OCI-LY7 (cell line): ENCODE measurements at regions not wholly inside any gene's neighbourhood (a gene's known extent, or its start where the extent isn't known, plus 50 kb on each side); places are given as distances from the start of the nearest gene placed in this dataset.

Source experiments
- BruUV-seq: library from RNA; stranded (reverse); fragments of 400-500 nt; replicated peaks from 2 replicates; lab custom pipeline; 2021; lab: Mats Ljungman, UMichigan
- CTCF ChIA-PET: fragments of 300-600 bp; sonication (Branson Sonifier 250); formaldehyde crosslinking; loops from one replicate; lab custom pipeline; 2022; ENCODE audit warnings: antibody characterized with exemption; ENCODE audit not compliant: unreplicated experiment; lab: Charles Lee
- POLR2A ChIA-PET: fragments of 300-600 bp; sonication (Branson Sonifier 250); formaldehyde crosslinking; loops from one replicate; lab custom pipeline; 2022; ENCODE audit warnings: antibody characterized with exemption; lab: Charles Lee
- DNase-seq: peaks from one replicate; pipeline ENCODE4 v3.0.0-alpha.2; 2015; ENCODE audit warnings: low spot score
- H2AFZ ChIP-seq: fragments of 200-600 bp; sonication (generic), shearing (Covaris generic); 2 replicates; pipeline ENCODE4 v1.6.1; 2014; ENCODE audit warnings: mild to moderate bottlenecking, antibody characterized with exemption, low read length, moderate library complexity
- H3K27ac ChIP-seq: fragments of 200-600 bp; sonication (generic); 2 replicates; pipeline ENCODE4 v1.5.1; 2014; ENCODE audit warnings: mixed run types, low read depth, mild to moderate bottlenecking, moderate library complexity, low read length, inconsistent platforms; ENCODE audit not compliant: poor library complexity, severe bottlenecking
- H3K36me3 ChIP-seq: fragments of 200-600 bp; sonication (generic); 2 replicates; pipeline ENCODE4 v1.6.1; 2014; ENCODE audit warnings: mild to moderate bottlenecking, antibody characterized with exemption, low read length, moderate library complexity, mixed read lengths; ENCODE audit not compliant: insufficient read depth
- H3K4me1 ChIP-seq: fragments of 200-600 bp; sonication (generic); 2 replicates; pipeline ENCODE4 v1.5.1; 2014; ENCODE audit warnings: mild to moderate bottlenecking, low read length; ENCODE audit not compliant: insufficient read depth, poor library complexity, severe bottlenecking
- H3K4me2 ChIP-seq: fragments of 200-600 bp; sonication (generic); 2 replicates; pipeline ENCODE4 v1.6.1; 2014; ENCODE audit warnings: mild to moderate bottlenecking, low read length
- H3K4me3 ChIP-seq: fragments of 200-600 bp; sonication (generic); 2 replicates; pipeline ENCODE4 v1.5.1; 2014; ENCODE audit warnings: mild to moderate bottlenecking, low read depth, low read length; ENCODE audit not compliant: poor library complexity, severe bottlenecking
- H3K79me2 ChIP-seq: fragments of 200-600 bp; sonication (generic); 2 replicates; pipeline ENCODE4 v1.6.1; 2016; ENCODE audit warnings: low read depth, mild to moderate bottlenecking, low read length, moderate library complexity, mixed read lengths; ENCODE audit not compliant: insufficient read depth
- H3K9me2 ChIP-seq: fragments of 200-600 bp; sonication (generic); 2 replicates; pipeline ENCODE4 v1.6.1; 2016; ENCODE audit warnings: mild to moderate bottlenecking, low read length, mixed read lengths; ENCODE audit not compliant: insufficient read depth
- H3K9me3 ChIP-seq: fragments of 200-600 bp; sonication (generic); 2 replicates; pipeline ENCODE4 v1.6.1; 2014; ENCODE audit warnings: mild to moderate bottlenecking, mixed run types, low read length, mixed read lengths
- H4K20me1 ChIP-seq: fragments of 200-600 bp; sonication (generic); 2 replicates; pipeline ENCODE4 v1.6.1; 2014; ENCODE audit warnings: mild to moderate bottlenecking, antibody characterized with exemption, low read length, moderate library complexity, mixed read lengths; ENCODE audit not compliant: insufficient read depth
- CTCF ChIP-seq: fragments of 200-600 bp; sonication (generic); conservative IDR thresholded peaks from 2 replicates; pipeline ENCODE4 v1.5.1; 2014; ENCODE audit warnings: mild to moderate bottlenecking, antibody characterized with exemption, low read length, moderate library complexity, mixed read lengths
- EZH2phosphoT487 ChIP-seq: fragments of 200-600 bp; sonication (generic); IDR thresholded peaks from 2 replicates; pipeline ENCODE4 v1.6.1; 2018; ENCODE audit warnings: low read depth, borderline replicate concordance, mild to moderate bottlenecking, mixed run types, antibody characterized with exemption, low read length, moderate library complexity, mixed read lengths
- intact Hi-C: fragments of 100-400 bp; cut with micrococcal nuclease; formaldehyde crosslinking; loops from one replicate; pipeline ENCODE4 v1.10.0; 2022; ENCODE audit not compliant: unreplicated experiment

GRCh38 chr12:75565795-75566194 is 54.4 kb upstream of the KRR1 start:
- no peak overlapping the region for H2AFZ ChIP-seq
- CTCF ChIA-PET = no interaction called here

GRCh38 chr12:75564852-75565251 is 53.4 kb upstream of the KRR1 start:
- TF ChIP-seq CTCF (no peak), EZH2phosphoT487 (no peak)
- DNase-seq = no peak
- Histone ChIP-seq H3K9me3 (peaks cover 13% of the 10 kb centered on the region; the same call in 1 of the 2 replicates), H3K36me3 (no peaks in the 10 kb centered on the region), H3K79me2 (no peaks in the 10 kb centered on the region), H3K4me3 (no peak overlapping the region), H3K9me2 (no peaks in the 10 kb centered on the region), H4K20me1 (no peaks in the 10 kb centered on the region), H3K4me2 (no peak overlapping the region), H3K27ac (no peak overlapping the region), H2AFZ (no peak overlapping the region), H3K4me1 (no peaks in the 10 kb centered on the region)
- POLR2A ChIA-PET = interaction anchor here (0.7 to 1.4 kb wide), 2 partner anchors 8 to 854 kb away, joined by 3 to 4 read pairs; no protein-coding TSS in a partner anchor
- intact Hi-C loops = no loop called here
- CTCF ChIA-PET = no interaction called here
- no TSS peak for BruUV-seq

More at GRCh38 chr12:75565795-75566194, 54.4 kb upstream of the KRR1 start:
- Histone ChIP-seq H3K4me1 (no peaks in the 10 kb centered on the region), H3K9me2 (no peaks in the 10 kb centered on the region), H3K4me2 (no peak overlapping the region), H3K79me2 (no peaks in the 10 kb centered on the region), H4K20me1 (no peaks in the 10 kb centered on the region), H3K4me3 (no peak overlapping the region), H3K36me3 (no peaks in the 10 kb centered on the region), H3K27ac (no peak overlapping the region), H3K9me3 (peaks cover 13% of the 10 kb centered on the region; the same call in 1 of the 2 replicates)
- TF ChIP-seq EZH2phosphoT487 = no peak
- no peak for TF ChIP-seq CTCF
- no peak for DNase-seq
- intact Hi-C loops = no loop called here
- POLR2A ChIA-PET = interaction anchor here (0.7 to 1.4 kb wide), 3 partner anchors 9 to 854 kb away, joined by 3 to 5 read pairs (median 4); no protein-coding TSS in a partner anchor
- BruUV-seq = no TSS peak

GRCh38 chr12:75564398-75564797 is 53.0 kb upstream of the KRR1 start:
- H3K9me2 ChIP-seq = no peaks in the 10 kb centered on the region
- no peaks in the 10 kb centered on the region for H3K36me3 ChIP-seq
- H3K4me2 ChIP-seq = no peak overlapping the region
- no TSS peak for BruUV-seq
- no peak overlapping the region for H3K4me3 ChIP-seq
- no peak for TF ChIP-seq EZH2phosphoT487
- no peak for TF ChIP-seq CTCF
- intact Hi-C loops = no loop called here
- no peak for DNase-seq
- no peak overlapping the region for H3K27ac ChIP-seq
- no peaks in the 10 kb centered on the region for H4K20me1 ChIP-seq
- no peak overlapping the region for H2AFZ ChIP-seq
- H3K4me1 ChIP-seq = no peaks in the 10 kb centered on the region
- ChIA-PET CTCF (no interaction called here), POLR2A (no interaction called here)
- H3K9me3 ChIP-seq = peaks cover 13% of the 10 kb centered on the region; the same call in 1 of the 2 replicates
- no peaks in the 10 kb centered on the region for H3K79me2 ChIP-seq
